Left cardiac atrium (tissue), 4 donors: ENCODE measurements at regions not wholly inside any gene's neighbourhood (a gene's known extent, or its start where the extent isn't known, plus 50 kb on each side); places are given as distances from the start of the nearest gene placed in this dataset.
"Not testable (repeated sequence)": the region's sequence is repeated elsewhere in the genome, so short reads cannot be mapped to it uniquely, and the experiment has no call there.

Experiments used
- ATAC-seq, 2 donors: fragments of 200-7000 bp; cut with Tn5 transposase; one replicate each; pipeline ENCODE4 v1.9.1; 2020; ENCODE audit warnings: mild to moderate bottlenecking in 2 of 2, moderate library complexity in 2 of 2
- DNase-seq: peaks from one replicate; pipeline ENCODE4 v3.0.0-alpha.2; 2020
- intact Hi-C, 2 donors: fragments of 100-400 bp; cut with DNase I; formaldehyde crosslinking; loops; one replicate each; pipeline versions ENCODE4 v1.14.1 to v1.15.1; 2022 to 2023
- donor health status: DM: no; HTN: yes; CAD: no.
- donor health status: DM: no; HTN: yes; CAD: no; lungs with severe emphysema.
- donor health status: DM: yes; HTN: yes; CAD: no.
- donor health status: Dilated cardiomyopathy.

DNA sequence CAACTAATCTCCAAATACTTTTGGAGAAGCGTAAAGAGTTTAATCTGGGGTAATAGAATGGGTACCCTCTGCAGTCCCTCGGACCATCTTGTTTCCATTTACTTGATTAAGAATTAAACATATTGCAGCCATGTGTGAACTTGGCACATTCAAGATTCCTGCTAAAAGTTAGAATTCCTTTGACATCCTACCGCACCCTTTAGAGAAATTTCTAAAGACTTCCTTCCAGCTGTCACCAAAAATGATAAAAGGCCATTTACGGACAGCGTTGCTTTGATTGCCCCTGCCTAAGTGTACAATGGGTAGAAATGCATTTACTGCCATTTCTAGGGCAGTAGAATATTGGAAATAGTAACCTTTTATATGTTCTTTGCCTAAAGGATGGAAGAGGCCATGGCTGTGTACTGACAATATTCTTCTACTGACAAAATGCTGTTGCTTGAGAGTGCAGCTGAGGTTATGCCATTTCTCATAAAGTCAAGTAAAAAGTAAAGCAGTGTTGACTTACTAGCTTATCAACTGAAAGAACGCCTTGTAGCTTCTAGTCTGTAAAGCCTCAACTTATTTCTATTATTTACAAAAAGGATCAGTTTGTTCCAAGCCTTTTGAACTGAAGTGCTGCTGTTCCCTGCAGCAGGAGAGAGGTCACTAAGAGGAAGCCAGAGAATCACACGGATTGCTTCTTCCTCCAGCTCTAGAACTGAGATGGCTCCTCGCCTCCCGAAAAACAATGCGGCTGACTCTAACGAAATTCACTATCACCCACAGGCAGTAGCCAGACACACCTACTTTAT lies 139.8 kb upstream of the BASP1 start:
- ATAC-seq (no peak), DNase-seq (no peak)
- intact Hi-C loops = no loop called here

DNA sequence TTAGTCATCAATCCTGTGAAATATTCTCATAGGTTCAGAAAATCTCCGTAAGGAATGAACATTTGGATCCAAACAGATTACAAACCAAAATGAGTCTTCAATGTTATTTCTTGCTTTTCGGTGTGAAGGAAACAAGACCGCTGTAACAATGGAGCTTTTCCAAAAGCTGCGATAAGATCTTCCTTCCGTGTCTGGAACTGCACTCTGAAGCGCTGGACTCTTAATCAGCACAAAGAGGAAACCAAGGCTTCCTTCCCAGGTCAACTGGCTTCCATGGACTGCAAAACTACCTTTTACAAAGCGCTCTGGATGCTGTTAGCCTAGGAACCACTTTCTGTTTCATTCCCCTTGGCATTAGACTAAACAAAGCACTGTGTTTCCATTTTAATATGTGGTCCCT lies 137.9 kb upstream of the BASP1 start:
- intact Hi-C loops = no loop called here
- DNase-seq (no peak), ATAC-seq (peak; percentile 64 to 74)

DNA sequence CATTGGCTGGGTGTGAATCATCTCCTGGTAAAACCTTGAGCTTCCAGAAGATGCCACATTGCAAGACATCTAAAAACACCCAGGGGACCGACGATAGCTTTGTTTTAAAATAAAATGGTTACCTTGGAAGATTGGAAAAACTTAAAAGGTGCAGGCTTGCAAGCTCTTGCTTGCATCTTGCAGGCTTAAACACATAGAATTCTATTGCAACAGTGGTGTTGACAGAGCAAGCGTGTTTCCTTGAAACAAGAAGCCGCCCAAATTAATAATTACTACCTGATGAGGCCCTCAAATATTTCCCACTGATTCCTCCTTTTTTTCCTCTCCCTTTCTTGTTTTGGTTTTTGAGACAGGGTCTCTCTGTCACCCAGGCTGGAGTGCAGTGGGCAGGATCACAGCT lies 137.1 kb upstream of the BASP1 start:
- intact Hi-C loops = no loop called here
- DNase-seq (no peak), ATAC-seq (no peak)

DNA sequence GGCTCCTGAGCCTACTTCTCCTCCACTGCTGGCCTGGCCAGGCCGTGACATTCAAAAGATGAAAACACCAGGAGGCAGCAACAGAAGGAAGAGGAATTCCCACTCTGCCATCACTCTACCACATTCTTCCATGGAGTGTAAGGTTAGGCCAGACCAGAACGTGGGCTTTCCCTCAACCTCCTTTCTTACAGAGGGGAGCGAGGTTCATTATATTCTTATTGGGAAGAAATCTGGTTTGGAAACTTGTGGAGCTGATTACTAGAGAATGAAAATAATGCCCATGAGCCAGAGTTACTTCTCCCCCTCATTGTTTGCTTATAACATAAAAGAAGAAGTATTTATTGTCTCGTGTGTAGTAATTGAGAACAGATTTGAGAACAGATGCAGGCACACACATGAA lies 136.3 kb upstream of the BASP1 start:
- intact Hi-C loops = no loop called here
- no peak for DNase-seq
- no peak for ATAC-seq

DNA sequence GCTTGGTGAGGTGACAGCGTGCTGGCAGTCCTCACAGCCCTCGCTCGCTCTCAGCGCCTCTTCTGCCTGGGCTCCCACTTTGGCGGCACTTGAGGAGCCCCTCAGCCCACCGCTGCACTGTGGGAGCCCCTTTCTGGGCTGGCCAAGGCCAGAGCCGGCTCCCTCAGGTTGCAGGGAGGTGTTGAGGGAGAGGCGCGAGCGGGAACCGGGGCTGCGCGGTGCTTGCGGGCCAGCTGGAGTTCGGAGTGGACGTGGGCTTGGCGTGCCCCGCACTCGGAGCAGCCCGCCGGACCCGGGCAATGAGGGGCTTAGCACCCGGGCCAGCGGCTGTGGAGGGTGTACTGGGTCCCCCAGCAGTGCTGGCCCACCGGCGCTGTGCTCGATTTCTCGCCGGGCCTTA lies 134.2 kb upstream of the BASP1 start:
- ATAC-seq, DNase-seq, intact Hi-C loops: not testable (repeated sequence)

DNA sequence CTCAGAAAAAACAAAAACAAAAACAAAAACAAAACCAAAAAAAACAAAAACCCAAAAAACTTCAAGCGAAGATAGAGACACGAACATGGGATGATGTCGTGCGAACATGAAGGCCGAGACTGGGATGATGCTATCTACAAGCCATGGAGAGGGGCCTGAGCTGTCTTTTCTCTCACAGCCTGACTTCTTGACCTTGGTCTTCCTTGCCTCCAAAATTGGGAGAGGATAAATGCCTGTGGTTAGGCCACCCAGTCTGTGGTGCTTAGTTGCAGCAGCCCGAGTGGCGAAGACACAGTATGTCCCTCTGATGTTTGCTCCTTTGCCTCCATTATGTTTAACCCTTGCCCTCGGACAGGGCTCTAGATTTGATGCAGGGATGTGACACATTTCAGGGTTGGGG lies 130.4 kb upstream of the BASP1 start:
- ATAC-seq (no peak), DNase-seq (no peak)
- intact Hi-C loops = no loop called here

DNA sequence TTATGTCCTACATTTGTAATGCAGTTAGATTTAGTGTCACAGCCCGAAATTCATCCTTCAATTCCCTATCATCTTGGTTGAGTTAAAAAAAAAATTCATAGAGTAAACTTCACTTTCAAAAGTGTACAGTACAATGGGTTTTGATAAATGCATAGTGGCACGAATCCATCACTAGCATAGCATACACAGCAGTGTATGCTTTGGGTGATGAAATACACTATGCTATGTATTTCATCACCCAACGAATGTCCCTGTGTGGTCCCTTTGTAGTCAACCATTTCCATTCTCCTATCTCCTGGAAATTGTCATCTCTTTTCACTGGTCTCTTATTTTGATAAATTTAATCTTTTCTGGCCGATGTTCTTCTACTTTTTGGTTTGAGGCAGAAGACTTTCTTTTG lies 129.4 kb upstream of the BASP1 start:
- intact Hi-C loops = no loop called here
- ATAC-seq (no peak), DNase-seq (no peak)

DNA sequence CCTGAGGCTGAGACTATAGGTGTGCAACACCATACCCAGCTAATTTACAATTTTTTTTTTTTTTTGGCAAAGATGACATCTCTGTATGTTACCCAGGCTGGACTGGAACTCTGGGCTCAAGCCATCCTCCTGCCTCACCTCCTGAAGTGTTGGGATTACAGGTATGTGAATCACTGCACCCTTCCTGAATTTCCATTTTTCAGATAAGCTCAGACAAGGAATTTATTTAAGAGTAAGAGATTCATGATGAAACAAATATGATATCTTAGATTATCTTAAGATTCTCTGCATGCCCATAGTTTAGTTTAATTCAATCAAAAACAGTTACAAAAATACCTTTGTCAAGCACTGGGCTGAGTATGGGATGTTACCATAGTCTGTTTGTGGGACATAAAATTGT lies 128.4 kb upstream of the BASP1 start:
- ATAC-seq = no peak
- DNase-seq = no peak
- intact Hi-C loops = no loop called here

DNA sequence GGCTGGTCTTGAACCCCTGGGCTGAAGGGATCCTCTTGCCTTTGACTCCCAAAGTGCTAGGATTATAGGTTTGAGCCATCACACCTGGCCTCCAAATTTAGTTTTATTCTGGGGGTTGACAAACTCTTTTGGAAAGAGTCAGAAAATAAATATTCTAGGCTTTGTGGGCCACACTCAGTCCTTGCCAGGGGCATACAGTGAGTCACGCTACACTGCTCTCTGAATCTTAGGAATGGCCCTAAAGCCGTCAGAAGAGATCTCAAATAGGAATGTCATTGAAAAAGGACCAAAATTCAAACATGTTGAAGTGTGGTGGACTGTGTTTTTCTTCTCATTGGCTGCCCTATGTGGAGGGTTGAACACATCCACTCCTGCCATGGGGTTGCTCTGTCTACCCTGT lies 127.7 kb upstream of the BASP1 start:
- ATAC-seq = no peak

DNA sequence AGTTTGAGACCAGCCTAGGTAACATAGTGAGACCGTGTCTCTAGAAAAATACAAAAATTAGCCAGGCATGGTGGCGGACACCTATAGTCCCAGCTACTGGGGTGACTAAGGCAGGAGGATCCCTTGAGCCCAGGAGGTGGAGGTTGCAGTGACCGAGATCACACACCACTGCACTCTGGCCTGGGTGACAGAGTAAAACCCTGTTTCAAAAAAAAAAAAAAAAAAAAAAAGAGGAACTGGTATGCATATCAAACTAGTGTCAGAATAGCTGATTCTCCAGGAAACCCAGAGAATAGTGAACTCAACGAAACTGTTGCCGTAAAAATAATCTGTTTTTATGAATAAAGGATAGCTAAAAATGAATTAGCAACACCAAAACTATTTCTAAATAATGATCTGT lies 126.6 kb upstream of the BASP1 start:
- intact Hi-C loops = no loop called here
- ATAC-seq (no peak), DNase-seq (no peak)

More for the DNA sequence above, 127.7 kb upstream of the BASP1 start:
- intact Hi-C loops = no loop called here
- DNase-seq = no peak

DNA sequence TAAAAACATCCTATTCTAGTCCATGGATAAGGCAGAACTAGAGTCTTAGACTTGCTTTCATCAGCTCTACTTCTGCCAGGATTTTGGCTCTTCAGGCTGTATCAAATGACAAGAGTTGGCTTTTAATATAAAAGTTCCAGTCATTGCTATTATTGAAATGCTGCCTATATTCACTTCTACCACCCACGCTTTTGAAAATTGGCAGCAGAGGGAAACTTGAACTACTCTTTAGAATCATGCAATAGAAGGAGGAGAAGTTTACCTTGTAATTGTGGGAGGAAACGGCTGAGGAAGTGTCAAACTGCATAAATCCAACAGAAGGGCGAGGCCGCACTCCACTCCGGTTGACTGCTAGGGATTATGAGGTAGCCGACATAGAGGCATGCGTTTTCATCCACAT lies 122.6 kb upstream of the BASP1 start:
- intact Hi-C loops = no loop called here
- ATAC-seq (no peak), DNase-seq (no peak)

DNA sequence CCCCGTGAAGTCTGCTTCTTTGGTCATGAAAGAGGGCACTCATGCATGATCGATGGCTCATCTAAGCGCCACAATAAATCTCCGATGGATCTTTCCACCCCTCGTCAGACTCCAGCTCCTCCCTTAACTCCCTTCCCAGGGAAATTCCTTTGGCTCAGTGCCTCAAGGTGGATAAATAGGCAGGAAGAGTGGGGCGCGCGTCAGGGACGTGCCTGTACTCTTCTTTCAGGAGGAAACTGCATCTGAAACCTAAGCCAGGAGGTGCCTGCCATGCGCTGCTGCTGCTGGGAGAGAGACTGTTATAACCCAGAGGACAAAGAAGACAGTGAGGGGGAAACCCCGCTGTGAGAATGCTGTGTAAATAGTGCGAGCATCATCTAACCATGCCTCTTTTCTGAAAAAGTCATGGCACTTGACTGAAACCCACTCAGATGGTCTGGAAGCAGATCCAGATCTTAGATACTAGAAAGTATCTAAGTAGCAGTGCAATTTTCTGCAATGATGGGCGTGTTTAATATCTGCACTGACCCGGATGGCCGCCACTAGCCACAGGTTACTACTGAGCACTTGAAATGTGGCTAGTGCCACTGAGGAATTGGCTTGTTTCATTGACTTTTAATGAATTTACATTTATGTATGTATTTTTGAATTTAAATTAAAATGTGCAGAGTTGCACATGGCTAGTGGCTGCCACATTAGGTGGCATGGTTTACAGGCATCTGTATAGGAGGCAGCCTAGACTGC lies 120.3 kb upstream of the BASP1 start:
- intact Hi-C loops = no loop called here
- ATAC-seq (no peak), DNase-seq (no peak)

DNA sequence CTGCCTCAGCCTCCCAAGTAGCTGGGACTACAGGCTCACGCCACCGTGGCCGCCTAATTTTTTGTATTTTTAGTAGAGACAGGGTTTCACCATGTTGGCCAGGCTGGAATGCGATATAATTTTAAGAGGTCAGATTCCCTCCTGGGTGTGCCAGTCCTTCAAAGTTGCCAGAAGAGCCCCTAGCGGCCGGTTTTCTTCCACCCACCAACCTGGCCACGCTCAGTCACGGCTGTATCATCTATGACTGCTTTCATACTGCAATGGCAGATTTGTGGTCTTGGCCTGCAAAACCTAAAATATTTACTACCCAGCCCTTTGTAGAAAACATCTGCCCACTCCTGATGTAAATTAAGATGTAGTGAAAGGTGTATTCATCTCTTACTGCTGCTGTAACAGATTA lies 117.5 kb upstream of the BASP1 start:
- intact Hi-C loops = no loop called here
- DNase-seq (no peak), ATAC-seq (no peak)

DNA sequence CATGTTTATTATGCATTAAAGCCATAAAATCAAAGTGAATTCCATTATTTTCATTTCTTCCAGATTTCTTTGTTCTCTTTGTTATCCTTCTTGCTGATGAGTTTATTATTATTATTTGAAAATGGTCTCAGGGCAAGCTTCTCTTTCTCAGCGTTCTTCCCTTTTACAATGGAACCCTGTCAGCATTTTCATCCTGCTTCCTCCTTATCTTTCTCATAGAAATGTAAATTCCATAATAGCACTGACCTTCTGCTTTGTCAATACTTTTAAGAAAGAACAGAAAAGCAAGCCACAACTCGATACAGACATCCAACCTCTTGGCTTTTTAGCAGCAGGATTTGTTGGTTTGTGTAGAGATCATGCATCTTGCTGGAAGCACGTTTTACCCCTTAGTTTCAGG lies 114.0 kb upstream of the BASP1 start:
- no peak for ATAC-seq
- intact Hi-C loops = no loop called here
- no peak for DNase-seq

DNA sequence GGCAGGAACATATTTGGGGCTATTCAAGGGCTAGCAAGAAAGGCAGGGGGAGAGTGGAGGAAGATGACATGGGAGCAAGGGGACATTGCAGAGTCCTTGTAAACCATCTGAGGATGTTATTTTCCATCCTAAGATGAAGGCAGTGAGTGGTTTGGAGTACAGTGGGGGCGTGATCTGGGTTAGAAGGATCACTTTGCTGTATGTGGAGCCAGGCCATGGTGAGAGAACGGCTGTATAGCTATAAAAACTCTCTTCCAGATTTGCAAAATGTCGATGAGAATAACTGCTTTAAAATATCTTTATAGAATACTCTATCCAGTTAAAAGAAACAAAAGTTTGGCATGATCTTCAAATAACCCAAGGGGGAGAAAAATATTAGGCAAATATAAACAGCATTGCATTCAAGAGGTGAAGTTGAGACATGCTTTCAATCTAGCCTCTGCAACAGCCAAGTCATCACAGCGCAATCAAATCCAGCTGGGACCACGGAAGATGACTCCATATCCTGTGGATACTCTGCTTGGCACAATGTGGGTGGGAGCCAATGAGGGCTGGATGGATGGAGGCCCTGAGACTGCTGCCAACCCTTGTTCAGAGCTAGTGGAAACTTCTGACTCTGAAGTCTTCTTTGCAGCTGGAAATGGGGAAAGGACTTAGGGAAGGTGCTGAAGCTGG lies 111.5 kb upstream of the BASP1 start:
- ATAC-seq (peak; percentile 56 to 84), DNase-seq (peak; percentile 49)
- intact Hi-C loops = no loop called here

DNA sequence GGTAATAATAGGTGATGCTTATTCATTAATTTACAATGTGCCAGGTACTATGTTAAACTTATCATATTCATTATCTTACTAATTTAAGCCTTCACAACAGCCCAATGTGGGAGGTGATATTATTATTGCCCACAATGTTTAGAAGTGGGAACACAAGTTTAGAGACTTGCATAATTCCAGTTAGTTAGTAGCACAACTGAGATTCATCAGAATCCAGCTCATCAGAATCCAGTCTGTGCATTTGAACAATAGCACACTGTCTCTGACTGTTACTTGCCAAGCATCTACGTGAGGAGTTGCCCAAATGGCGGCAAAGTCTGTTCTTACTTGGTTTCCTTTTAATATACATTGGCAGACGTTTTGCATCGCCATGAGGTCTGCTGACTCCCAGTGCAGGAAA lies 110.9 kb upstream of the BASP1 start:
- DNase-seq = no peak
- ATAC-seq = no peak
- intact Hi-C loops = no loop called here

DNA sequence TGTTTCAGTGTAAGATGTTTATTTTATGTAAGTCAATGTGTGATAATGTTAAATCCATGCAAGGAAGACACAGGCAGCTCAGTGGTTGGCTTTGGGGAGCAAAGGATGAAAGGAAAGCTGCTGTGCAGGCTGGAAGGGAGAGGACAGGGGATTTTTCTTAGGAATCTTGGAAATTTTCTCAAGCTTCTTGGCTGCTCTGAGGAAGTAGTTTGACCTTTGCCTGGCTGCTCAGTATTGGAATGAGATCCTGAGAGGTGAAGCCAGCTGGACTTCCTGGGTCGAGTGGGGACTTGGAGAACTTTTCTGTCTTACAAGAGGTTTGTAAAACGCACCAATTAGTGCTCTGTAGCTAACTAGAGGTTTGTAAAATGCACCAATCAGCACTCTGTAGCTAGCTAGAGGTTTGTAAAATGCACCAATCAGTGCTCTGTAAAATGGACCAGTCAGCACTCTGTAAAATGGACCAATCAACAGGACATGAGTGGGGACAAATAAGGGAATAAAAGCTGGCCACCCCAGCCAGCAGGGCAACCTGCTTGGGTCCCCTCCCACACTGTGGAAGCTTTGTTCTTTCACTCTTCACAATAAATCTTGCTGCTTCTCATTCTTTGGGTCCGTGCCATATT lies 105.2 kb upstream of the BASP1 start:
- intact Hi-C loops, DNase-seq: not testable (repeated sequence)
- peak in 1 of 2 donors; percentile 47 for ATAC-seq

DNA sequence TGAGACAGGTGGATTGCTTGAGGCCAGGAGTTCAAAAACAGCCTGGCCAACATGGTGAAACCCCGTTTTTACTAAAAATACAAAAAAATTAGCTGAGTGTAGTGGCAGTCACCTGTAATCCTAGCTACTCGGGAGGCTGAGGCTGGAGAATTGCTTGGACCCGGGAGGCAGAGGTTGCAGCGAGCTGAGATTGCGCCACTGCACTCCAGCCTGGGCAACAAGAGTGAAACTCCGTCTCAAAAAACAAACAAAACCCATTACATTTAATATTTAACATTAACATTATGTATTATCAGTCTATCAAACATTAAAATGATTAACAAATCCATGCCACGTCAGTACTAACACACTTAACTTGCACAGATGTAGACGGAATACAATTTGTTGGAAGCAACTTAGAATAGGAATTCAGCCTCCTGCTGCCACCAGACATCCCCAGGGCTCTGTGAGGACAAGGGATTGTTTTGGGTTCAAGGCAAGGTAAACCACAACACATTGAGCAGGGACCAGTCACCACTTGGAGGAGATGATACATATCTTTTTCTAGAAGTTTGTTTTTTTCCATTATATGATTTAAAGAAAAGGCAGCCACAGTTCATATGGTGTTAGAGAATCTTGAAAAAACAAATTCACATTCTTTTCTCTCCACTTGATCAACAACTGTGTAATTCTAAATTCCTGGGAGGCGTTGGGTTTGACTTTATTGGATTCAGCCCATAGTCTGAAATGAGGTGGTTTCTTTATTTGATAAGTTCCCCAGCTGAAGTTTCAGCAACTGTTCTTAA lies 104.1 kb upstream of the BASP1 start:
- intact Hi-C loops = no loop called here
- DNase-seq = no peak
- ATAC-seq = no peak

DNA sequence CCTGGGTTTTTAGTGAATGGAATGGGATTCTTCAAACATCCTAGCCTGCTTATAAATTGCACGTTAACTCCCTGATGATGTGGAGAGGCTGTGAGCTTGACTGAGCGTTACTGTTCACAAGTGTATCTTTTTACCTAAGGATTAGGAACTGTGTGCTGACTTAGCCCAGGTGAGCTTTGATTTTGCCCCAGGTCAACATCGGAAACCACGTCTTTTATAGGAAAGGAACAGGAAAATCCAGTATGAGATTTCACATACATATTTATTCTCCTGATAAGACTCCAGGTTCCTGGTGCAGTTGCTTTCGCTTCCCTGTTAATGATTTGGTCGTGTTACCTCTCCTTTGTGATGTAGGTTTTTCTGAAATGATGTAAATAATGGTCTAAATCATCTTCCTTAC lies 103.2 kb upstream of the BASP1 start:
- no peak for DNase-seq
- ATAC-seq = no peak
- intact Hi-C loops = no loop called here
